Esophagus muscularis mucosa (tissue), 3 donors: ENCODE measurements at regions not wholly inside any gene's neighbourhood (a gene's known extent, or its start where the extent isn't known, plus 50 kb on each side); places are given as distances from the start of the nearest gene placed in this dataset.

ENCODE experiments used
- CTCF ChIP-seq, 3 experiments: fragments of 200-600 bp in 2 of 3; fragments of 450-650 bp in 1 of 3; sonication (generic) in 2 of 3; IDR thresholded peaks; one replicate each; pipeline ENCODE4 v1.5.1; 2017 to 2019; ENCODE audit warnings: antibody characterized with exemption in 3 of 3, mild to moderate bottlenecking in 2 of 3, moderate library complexity in 1 of 3
- EP300 ChIP-seq: sonication (generic); formaldehyde crosslinking; IDR thresholded peaks from one replicate; pipeline ENCODE4 v1.6.1; 2017; ENCODE audit warnings: antibody characterized with exemption

- TF ChIP-seq CTCF (IDR thresholded peaks at IDR 0.05) (no peak), EP300 (no peak)
Observed at GRCh38 chr6:2375443-2375842, 130.0 kb upstream of the GMDS start.
